ENCODE measurements at regions not wholly inside any gene's neighbourhood (a gene's known extent, or its start where the extent isn't known, plus 50 kb on each side); places are given as distances from the start of the nearest gene placed in this dataset.

DNA sequence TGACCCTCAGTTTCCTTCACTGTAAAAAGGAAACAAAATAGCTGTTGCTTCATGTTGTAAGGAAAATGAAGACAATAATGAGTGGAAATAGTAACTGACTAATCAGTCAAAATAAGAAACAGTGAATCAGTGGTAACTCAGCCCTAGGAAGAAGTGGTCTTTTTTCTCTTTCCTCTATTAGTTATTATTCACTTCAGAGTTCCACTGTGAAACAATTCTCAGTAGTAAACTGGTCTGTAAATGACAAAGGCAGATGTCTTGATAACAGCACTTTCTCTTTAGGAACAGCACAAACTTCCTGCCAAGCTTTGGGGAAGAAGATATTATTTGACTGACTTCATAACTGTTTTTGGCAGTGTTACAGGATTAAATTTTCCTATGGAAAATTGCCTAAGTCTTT lies 600.5 kb upstream of the KLHL1 start:
- DNase-seq (ENCODE audit: low read depth in 4 of 4, low spot score in 2 of 4) = no peak

DNA sequence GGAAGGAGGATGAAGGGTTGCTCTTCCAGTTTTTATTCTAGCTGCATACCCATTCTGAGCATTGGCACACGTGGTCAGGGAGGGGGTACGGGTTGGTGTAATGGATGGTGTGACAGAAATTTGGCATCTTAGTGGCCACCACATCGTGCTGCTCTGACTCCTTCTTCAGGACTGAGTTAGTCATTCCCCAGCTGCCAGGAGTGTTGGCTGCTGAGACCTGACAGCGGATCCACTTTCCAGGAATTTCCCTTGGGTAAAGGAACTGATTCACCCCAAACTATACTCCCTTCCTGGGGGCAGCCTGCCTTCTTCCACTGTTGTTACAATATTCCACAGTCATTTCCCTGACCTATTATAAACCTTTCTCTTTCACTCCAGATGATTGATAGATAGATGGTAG lies 595.5 kb upstream of the KLHL1 start:
- DNase-seq (ENCODE audit: low read depth in 4 of 4, low spot score in 2 of 4) = no peak

DNA sequence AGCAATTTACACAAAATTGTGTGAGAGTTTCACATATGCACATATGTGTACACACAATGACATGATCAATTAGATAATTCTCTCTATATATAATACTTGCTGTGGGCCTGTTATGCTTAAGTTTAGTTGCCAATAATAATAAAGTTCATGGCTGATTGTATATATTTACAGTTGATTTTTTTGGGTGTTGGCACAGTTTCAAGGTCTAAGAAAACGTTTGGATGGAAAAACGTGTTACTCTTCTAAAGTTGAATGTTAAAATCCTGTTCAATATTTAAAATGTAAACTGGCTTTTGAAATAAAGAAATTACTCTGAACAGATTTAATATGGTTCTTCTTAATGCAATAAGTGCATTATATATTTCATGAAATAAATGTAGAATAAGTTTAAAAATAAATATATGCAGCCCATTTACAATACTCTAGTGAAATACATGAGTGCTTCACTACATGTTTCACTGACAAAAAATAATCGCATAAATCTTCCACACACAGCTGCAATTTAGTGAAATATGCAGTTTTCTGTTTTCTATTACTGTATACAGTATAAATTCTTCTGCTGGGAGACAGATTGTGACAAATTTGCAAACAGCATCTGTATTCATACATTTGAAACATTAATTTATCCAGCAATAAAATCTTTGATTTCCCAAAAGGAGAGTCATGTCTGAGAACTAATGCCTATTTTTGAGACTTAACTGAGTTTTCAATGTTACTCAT lies 586.9 kb upstream of the KLHL1 start:
- no peak for DNase-seq (ENCODE audit: low read depth in 4 of 4, low spot score in 2 of 4)

DNA sequence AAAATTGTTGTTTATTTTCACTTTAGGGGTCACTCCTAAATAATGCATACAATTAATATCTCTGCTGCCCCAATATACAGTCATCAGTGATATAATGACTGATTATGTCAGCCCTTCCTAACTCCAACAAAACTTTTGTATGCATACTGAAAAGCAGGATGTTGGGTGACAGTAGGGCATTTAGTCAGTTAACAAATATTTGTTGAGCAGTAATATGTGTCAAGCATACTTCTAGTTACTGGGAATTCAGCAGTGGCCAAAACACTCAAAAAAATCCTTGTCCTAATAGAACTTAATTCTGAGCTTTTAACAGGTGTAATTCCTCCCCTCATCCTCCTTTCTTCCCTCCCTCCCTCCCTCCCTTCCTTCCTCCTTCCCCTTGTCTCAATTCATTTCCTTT lies 560.7 kb upstream of the KLHL1 start:
- no peak for DNase-seq (ENCODE audit: low read depth in 4 of 4, low spot score in 2 of 4)

DNA sequence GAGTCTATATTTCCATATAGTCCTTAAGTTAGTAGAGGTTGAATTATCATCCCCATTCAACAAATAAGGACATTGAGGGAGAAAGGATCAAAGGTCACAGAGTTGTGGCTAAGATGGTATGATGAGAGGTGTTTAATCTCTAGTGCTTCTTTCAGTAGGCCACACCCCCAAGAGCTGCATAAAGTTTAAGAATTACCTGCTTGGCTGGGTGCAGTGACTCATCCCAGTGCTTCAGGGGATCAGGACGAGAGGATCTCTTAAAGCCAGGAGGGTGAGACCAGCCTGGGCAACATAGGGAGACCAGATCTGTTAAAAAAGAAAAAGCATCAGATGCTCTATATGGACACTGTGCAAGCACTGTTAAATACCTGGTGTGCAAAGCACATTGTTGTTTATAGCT lies 560.0 kb upstream of the KLHL1 start:
- no peak for DNase-seq (ENCODE audit: low read depth in 4 of 4, low spot score in 2 of 4)

DNA sequence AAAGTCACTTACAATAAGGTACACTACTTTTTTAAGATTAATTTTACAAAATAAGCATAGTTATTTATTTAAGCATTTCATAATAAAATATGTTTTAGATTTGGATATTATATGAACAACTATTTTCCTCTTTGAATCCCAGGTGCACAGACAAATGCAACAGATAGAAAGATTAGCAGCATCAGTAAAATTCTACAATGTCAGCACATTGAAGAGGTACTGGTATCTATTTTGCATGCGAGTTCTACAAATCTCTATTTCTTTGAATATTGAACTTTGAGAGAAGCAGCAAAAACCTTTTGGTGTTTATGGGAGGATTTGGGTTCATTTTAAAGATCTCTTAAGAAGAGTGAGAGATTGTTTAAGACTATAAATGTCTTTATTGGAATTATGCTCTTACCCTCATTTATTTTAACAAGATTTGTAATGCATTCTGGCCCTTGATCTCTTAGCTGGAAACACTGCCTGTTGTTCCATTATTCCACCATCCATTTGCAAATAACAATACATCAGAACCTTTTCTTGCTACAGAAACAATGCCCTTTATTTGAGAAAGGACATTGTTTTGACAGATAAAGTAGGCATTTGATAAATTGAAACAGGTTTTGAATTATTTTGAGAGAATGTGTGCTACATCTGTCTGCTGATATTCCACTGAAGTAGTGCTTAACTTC lies 558.8 kb upstream of the KLHL1 start:
- no peak for DNase-seq (ENCODE audit: low read depth in 4 of 4, low spot score in 2 of 4)

DNA sequence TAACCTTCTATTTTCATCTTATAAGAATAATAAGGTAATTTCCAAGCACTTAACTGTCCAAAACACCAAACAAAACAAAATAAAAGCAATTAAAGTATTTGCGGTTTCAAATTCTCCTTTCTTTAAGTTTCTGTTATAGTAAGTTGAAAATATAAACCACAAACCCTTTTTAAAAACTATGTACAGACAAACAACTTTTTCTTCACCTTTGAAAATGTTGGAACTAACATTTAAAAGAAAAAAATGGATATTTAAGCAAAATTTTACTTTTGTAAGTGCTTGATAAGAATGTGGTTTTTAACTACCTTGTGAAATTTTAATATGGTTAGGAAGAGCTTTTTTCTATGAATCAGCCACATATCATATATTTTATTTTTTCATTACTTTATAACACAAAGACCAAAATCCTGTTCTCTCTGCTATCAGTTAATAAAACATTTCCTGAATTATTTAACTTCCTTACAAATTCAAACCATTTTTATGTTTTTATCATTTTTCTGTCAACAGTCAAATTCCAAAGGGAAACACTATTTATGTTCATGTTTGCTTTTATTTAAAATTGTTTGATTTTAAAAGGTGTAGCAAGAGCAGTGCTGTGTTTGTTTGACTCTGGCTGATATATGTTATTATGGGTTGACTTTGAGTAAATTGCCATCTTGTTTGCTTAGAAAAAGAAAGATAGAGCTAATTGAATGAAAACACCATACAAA lies 554.1 kb upstream of the KLHL1 start:
- DNase-seq (ENCODE audit: low read depth in 4 of 4, low spot score in 2 of 4) = no peak

DNA sequence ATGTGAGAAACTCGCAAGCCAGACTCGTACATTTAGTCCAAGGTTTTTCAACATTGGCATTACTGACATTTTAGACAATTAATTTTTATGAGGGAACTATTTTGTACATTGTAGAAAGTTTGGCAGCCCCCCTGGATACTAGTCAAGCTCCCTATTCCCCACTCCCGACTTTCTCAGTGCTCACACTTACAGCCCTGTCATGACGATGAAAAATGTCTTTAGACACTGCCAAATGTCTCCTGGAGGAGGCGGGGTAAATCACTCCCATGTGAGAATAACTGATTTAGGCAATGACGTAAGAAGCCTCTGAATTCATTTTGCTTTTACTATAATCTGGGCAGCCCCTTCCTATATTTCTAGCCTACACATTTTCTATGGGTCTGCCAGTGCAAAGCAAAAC lies 535.8 kb upstream of the KLHL1 start:
- DNase-seq (ENCODE audit: low read depth in 4 of 4, low spot score in 2 of 4) = no peak

DNA sequence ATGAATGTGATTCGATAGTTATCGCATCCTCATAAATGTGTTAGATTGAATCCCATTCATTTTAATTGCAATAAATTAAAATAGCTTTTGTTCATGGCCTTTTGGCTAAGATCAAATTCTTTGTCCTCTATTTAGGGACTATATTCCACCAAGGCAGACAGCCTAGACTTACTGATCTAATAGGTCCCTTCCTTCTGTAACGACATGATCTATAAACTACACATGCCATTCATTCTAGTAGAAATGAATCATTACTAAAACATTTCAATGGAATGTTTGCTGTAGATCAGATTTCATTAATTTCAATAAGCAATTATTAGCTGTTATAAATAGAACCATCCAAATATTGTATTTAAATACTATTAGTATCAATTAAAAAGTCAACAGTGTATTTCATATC lies 526.6 kb upstream of the KLHL1 start:
- DNase-seq (ENCODE audit: low read depth in 4 of 4, low spot score in 2 of 4) = no peak

DNA sequence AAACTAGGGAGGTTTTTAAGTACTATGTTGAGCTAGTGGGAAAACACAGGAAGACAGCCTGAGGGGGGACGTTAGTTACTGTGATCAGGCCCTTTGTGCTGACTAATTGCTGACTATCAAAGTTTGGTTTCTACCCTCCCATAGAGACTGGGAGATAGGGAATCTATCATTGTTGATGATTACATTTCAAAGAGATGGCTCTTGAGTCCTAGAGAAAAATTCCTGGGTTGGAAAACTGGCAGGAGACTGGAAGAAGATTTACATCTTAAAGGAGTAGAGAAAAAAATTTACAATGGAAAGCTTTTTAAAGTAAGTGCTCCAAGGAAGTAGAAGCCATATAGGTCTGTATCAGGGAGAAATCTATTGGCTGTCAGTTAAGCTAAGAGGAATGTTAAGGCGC lies 522.0 kb upstream of the KLHL1 start:
- DNase-seq (ENCODE audit: low read depth in 4 of 4, low spot score in 2 of 4) = no peak

DNA sequence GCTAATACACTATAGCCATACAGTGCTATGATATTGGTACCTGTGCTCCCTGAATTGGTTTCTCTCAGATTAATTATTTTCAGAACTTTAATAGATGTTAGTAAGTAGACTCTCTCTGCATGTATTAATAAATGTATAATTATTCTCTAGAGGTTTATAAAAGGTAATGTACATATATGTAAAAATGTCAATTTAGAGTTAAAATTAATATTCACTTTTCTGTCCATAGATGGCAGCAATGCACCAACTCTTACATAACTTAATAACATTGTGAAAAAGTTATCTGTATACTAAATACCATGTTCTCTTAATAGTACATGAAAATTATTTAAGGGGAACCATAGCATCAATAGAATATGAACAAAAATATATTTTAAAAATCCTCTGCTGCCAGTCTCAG lies 515.0 kb upstream of the KLHL1 start:
- no peak for DNase-seq (ENCODE audit: low read depth in 4 of 4, low spot score in 2 of 4)

DNA sequence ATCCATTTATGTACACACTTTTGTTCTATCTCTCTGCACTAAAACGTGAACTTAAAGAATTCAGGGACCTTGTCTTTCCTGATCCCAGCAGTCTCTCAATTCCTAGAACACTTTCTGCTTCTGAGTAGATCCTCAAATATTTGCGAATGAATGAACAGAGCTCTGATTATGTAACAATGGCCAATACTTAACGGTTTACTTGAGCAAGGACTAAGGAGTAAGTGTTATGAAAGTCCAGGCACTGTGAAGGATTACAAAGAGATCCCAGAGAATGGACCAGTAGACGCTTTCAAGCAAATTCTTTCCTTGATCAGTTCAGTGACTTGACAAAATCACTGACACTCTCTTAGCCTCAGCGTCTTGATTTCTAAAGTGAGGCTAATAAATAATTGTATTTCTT lies 514.5 kb upstream of the KLHL1 start:
- no peak for DNase-seq (ENCODE audit: low read depth in 4 of 4, low spot score in 2 of 4)

DNA sequence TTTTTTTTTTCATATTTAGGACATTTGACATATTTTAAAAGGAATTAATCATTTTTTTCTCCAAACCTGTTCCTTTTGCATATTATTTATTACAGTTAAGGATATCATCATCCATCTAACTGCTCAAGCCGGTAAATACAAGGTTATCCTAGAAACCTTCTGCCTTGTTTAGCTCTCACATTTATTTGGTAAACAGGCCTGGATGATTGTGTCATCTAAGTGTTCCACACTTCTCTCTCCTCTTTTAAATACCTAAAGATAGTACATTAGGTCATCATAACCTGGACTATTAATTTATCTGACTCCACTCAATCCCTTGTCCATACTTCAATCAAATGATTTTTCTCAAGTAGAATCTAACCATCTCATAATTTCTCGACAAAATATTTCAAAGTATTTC lies 511.7 kb upstream of the KLHL1 start:
- DNase-seq (ENCODE audit: low read depth in 4 of 4, low spot score in 2 of 4) = no peak

DNA sequence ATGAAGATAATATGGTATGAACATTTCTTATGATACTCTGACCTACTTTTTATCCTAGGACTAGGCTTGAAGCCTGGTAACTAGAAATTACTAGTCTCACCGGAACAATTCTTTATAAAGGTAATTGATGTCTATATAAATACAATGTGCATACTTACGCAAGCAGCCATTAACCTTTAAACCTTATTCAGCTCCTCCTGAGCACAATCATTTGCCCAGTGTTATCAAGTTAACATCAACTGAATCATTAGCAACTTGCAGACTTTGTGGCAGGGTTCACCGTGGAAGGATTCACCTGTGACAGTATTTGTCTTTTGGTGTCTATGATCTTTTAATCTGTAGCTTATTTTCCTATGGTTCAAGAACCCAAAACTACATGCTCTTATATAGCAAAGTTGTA lies 508.6 kb upstream of the KLHL1 start:
- no peak for DNase-seq (ENCODE audit: low read depth in 4 of 4, low spot score in 2 of 4)

DNA sequence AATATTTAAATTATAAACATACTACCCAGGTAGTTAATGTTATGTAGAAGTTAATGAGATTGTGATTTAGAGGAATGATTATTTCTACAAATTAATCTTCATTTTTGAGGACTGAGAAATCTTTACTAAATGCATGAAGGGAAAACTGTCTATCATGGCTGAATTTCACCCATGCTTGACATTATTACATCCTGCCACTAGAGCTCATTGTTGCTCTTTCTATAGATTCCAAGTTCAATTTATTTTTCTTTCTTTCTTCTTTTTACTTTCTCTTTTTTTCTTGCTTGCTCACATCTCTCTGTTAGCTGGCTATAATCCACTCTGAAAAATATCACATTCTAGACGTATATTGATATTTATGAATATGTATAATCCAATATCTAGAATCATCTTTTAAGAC lies 505.0 kb upstream of the KLHL1 start:
- DNase-seq (ENCODE audit: low read depth in 4 of 4, low spot score in 2 of 4) = no peak

DNA sequence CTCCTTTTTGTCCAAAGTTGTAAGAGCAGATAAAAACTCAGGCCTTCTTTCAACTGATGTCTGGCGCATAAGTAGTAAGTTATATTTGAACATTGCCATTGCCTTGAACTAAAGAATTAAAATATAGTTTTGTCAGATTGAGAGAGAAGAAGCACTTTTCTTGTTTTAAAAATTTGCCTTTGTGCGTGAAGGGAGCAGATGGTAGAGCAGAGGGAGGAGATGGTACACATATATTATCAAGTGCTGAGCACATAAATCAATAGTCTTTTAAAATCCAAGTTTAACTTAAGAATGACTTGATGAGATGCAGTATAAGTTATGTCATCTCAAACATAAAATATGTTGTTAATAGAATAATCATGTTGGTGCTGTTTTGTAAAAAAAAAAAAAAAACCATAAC lies 504.6 kb upstream of the KLHL1 start:
- DNase-seq (ENCODE audit: low read depth in 4 of 4, low spot score in 2 of 4) = no peak

DNA sequence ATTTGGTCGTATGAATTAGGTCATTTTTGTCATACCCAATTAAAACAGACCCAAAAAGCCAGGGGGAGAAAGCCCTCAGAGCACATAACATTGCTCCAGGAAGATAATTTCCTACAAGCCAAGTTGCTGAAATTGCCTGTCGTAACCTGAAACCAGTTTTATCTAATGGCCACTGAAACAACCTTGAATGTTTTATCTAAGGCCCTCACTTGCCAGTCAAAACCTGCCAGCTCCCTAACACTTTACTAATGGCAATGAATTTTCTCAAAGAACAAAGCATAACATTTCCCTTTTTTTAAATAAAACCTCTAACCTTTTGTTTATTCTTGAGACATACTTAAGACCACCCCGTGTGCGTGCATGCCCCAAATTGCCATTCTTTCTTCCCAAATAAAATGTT lies 496.2 kb upstream of the KLHL1 start:
- DNase-seq (ENCODE audit: low read depth in 4 of 4, low spot score in 2 of 4) = no peak

DNA sequence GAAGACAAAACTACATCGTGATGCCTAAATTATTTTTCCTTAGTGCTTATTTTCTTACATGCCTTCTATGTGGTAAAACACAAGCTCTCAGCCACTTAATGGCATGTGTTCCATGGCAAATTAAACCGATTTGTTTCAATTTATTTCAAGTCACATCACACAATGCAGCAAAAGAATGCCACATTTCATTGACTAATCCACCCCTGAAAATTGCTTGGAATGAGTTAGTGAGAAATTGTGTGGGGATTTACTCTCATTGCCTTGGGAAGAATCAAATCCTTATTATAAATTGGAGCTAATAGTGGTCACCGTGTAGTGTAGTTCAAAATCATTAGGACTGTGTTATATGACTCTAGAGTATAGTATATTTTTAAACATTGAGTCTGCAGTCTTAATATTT lies 485.5 kb upstream of the KLHL1 start:
- no peak for DNase-seq (ENCODE audit: low read depth in 4 of 4, low spot score in 2 of 4)

DNA sequence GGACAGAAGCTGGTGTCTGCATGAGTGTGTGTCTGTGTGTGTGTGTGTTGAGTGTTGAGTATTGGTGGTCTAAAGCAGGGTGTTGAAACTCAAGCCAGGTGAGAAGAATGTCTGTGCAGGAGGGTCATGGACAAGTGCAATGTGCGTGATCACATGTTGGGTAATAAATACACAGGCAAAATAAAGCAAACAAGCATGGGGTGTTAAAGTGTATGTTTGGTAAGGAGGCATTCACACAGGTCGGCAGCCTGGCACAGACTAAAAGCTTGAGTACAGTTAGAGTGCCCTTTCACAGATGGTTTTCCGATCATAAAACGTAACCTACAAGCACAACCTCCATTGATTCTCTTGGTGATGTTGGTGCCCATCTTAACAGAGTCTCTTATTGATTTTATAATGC lies 476.9 kb upstream of the KLHL1 start:
- no peak for DNase-seq (ENCODE audit: low read depth in 4 of 4, low spot score in 2 of 4)

DNA sequence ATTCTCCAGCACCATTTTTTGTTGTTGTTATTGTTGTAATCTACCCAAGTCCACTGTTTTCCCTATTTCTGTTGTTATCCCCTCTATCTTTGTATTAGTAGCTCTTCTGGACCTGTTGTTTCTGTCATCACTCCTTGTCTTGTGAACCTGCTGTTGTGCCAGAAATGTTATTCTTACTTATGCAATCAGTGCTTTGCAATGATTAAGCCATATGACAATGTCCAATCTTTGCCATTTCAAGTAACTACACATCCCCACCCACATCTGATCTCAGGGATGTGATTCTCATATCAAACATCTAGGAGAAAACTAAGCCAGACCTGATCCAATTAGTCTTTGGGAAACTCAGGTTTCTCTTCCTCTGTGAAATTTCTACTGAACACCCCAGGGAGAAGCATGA lies 472.6 kb upstream of the KLHL1 start:
- no peak for DNase-seq (ENCODE audit: low read depth in 4 of 4, low spot score in 2 of 4)

DNA sequence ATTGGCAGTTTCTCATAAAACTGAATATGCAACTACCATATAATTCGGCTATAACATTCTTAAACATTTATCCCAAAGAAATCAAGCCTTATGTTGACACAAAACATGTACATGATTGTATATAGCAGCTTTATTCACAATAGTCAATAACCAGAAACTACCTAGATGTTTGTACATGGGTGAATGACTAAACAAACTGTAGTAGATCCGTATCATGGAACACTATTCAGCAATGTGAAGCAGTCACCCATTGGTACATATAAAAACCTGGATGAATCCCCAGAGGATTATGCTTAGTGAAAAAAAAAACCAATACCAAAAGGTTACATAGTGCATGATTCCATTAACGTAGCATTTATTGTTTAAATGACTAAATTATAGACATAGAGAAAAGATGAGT lies 471.7 kb upstream of the KLHL1 start:
- DNase-seq (ENCODE audit: low read depth in 4 of 4, low spot score in 2 of 4) = no peak

DNA sequence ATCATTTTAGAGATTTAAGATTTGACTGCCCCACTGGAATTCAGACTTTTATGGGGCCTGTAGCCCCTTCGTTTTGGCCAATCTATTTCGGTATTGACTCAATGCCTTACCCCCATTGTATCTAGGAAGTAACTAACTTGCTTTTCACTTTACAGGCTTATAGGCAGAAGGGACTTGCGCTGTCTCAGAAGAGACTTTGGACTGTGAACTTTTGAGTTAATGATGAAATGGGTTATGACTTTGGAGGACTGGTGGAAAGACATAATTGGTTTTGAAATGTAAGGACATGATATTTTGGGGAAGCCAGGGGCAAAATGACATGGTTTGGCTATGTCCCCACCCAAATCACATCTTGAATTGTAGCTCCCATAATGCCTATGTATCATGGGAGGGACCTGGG lies 463.0 kb upstream of the KLHL1 start:
- DNase-seq (ENCODE audit: low read depth in 4 of 4, low spot score in 2 of 4) = no peak
